ENCODE measurements at regions not wholly inside any gene's neighbourhood (a gene's known extent, or its start where the extent isn't known, plus 50 kb on each side); places are given as distances from the start of the nearest gene placed in this dataset.

GRCh38 chr6:156725712-156726111, 51.5 kb upstream of the ARID1B start:
- DNase-seq (ENCODE audit: low read depth, low spot score): no peak
- no peak overlapping the region for H3K4me3 ChIP-seq (ENCODE audit: low read length)

DNA sequence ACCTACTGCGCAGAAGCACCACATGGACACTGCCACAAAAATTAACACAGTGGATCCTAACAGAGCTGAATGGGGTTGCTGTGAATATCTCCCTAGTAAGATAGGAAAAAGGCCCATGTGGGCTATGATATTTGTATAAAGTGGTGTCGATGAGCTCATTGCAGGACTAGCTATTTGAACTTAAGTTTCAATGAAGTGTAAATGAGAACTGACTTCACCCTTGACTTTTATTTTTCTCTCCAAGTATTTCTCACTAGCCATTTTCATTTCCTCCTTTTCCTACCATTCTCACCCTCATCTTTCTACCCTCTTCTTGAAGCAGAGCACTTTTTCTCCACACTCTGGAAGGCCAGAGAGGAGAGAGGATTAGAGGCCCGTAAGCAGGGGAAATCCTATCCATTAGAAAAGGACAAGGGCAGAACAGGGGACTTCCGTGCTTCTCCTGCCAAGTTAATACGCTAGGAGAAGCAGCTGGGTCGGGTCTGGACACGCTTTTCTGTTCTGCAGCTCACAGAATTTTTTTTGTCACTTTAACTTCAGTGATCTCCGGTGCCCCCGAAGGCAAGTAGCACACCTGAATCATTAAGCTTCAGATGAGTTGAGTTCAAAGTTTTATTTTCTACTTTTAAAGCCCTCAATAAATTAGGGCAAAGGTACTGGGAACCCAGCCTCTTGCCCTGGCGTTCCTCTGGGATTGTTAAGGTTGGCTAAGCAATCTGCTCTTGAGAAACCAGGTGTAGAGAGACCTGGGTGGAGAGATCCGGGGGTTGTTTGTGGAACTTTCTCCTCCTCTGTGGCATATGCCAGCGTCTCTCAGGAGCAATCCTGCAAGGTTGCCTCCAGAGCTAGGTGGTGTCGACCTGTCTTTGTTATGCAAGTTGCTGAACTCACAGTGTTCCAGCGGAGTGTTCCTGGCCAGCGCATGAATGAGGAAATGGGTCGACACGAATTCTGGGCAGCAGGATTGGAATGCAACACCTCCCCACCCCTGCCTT, 56.2 kb upstream of the ARID1B start:
- H3K4me3 ChIP-seq (ENCODE audit: low read length): no peak overlapping the region
- no peak for DNase-seq (ENCODE audit: low read depth, low spot score)

- no peak for DNase-seq (ENCODE audit: low read depth, low spot score)
- no peak overlapping the region for H3K4me3 ChIP-seq (ENCODE audit: low read length)
Observed at GRCh38 chr6:156719720-156720563, 57.2 kb upstream of the ARID1B start.

DNA sequence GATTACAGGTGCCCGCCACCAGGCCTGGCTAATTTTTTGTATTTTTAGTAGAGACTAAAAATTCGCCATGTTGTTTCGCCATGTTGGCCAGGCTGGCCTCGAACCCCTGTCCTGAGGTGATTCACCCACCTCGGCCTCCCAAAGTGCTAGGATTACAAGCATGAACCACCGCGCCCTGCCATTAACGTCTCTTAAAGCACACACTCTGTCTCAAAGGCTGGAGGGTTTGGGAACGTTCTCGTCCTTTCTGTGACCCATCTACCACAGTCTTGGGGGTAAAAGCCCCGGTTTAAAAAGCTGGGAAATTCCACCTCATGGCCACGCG, 57.8 kb upstream of the ARID1B start:
- no peak for DNase-seq (ENCODE audit: low read depth, low spot score)
- H3K4me3 ChIP-seq (ENCODE audit: low read length): no peak overlapping the region

- no peak for DNase-seq (ENCODE audit: low read depth, low spot score)
- H3K4me3 ChIP-seq (ENCODE audit: low read length): no peak overlapping the region
Observed at GRCh38 chr6:156718647-156719394, 58.4 kb upstream of the ARID1B start.

DNA sequence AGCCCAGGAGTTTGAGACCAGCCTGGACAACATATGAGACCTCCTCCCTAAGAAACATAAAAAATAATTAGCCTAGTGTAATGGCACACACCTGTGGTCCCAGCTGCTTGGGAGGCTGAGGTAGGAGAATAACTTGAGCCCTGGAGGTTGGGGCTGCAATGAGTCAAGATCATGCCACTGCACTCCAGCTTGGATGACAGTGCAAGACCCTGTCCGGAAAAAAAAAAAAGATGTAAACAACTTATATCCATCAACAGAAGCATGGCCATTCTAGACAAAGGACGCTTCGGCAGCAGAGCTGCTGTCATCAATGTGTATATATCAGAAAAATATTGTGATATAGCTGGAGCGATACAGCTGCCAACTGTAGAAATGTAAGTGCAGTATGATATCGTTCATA, 59.6 kb upstream of the ARID1B start:
- DNase-seq (ENCODE audit: low read depth, low spot score): no peak
- no peak overlapping the region for H3K4me3 ChIP-seq (ENCODE audit: low read length)

- DNase-seq (ENCODE audit: low read depth, low spot score): no peak
- H3K4me3 ChIP-seq (ENCODE audit: low read length): no peak overlapping the region
Observed at GRCh38 chr6:156715839-156716238, 61.3 kb upstream of the ARID1B start.

GRCh38 chr6:156713548-156713947, 63.6 kb upstream of the ARID1B start:
- DNase-seq (ENCODE audit: low read depth, low spot score): no peak
- H3K4me3 ChIP-seq (ENCODE audit: low read length): no peak overlapping the region

DNA sequence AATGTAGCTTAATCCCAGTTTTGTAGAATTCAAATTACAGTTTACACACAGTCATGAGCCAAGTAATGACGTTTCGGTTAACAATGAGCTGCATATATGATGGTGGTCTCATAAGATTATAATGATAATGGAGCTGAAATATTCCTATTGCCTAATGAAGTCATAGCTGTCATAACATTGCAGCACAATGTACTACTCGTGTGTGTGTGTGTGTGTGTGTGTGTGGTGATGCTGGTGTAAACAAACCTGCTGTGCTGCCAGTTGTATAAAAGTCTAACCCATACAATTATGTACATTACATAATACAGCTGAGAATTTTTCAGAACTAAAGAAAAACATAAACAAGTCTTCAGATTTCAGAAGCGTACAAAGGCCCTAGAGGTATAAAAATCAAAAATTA, 66.7 kb upstream of the ARID1B start:
- DNase-seq (ENCODE audit: low read depth, low spot score): no peak
- no peak overlapping the region for H3K4me3 ChIP-seq (ENCODE audit: low read length)

DNA sequence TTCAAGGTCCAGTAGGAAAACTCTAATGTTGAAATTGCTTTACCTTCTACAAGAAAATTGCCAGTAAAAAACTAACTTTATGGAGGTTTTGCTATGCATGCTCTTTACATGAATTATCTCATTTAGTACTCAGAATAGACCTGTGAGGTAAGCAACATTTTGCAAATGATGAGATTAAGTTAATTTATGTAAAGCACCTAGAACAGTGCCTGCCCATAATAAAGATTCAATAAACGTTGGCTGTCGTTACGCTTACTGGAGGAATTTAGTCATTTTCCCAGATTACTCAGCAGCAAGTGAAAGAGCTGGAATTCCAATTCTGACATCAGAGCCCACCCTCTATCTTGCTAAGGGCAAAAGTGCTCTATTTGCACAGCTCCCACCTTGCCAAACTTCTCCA, 69.4 kb upstream of the ARID1B start:
- no peak overlapping the region for H3K4me3 ChIP-seq (ENCODE audit: low read length)
- no peak for DNase-seq (ENCODE audit: low read depth, low spot score)

- H3K4me3 ChIP-seq (ENCODE audit: low read length): no peak overlapping the region
- DNase-seq (ENCODE audit: low read depth, low spot score): no peak
Observed at GRCh38 chr6:156703719-156704118, 73.5 kb upstream of the ARID1B start.

GRCh38 chr6:156701966-156702365, 75.2 kb upstream of the ARID1B start:
- H3K4me3 ChIP-seq (ENCODE audit: low read length): no peak overlapping the region
- DNase-seq (ENCODE audit: low read depth, low spot score): no peak

GRCh38 chr6:156700440-156701057, 76.6 kb upstream of the ARID1B start:
- no peak for DNase-seq (ENCODE audit: low read depth, low spot score)
- H3K4me3 ChIP-seq (ENCODE audit: low read length): no peak overlapping the region

GRCh38 chr6:156699935-156700334, 77.2 kb upstream of the ARID1B start:
- H3K4me3 ChIP-seq (ENCODE audit: low read length): no peak overlapping the region
- no peak for DNase-seq (ENCODE audit: low read depth, low spot score)

GRCh38 chr6:156699017-156699421, 78.2 kb upstream of the ARID1B start:
- no peak for DNase-seq (ENCODE audit: low read depth, low spot score)

GRCh38 chr6:156698239-156699016, 78.8 kb upstream of the ARID1B start:
- DNase-seq (ENCODE audit: low read depth, low spot score): no peak
- no peak overlapping the region for H3K4me3 ChIP-seq (ENCODE audit: low read length)

More at GRCh38 chr6:156699017-156699421, 78.2 kb upstream of the ARID1B start:
- H3K4me3 ChIP-seq (ENCODE audit: low read length): no peak overlapping the region

DNA sequence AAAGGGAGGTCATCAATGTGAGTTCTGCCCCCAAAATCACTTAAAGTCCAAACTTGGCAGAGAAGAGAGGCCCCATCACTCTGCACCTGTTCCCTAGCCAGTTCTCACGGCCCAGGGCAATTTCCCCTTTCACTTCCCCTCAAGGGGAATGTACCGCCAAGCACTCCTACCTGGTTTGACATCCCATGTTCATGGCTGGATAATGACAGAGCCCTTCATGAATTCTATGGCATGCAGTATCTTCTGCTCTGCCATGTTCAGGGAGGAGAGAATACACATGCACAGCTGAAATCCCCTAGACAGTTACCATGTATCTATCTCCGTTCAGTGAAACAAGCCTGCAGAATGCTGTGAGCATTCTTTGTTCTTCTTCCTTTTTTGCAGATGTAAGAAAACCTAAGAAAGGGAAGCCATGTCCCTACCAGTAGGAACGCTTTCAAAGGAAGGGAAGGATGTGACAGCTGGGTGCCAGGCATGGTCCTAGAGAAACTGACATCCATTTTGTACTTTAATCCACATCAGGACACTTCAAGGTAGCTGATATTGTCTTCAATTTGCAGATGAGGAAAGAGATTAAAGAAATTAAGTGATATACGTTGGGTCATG, 79.8 kb upstream of the ARID1B start:
- no peak for DNase-seq (ENCODE audit: low read depth, low spot score)
- no peak overlapping the region for H3K4me3 ChIP-seq (ENCODE audit: low read length)

- H3K4me3 ChIP-seq (ENCODE audit: low read length): no peak overlapping the region
- DNase-seq (ENCODE audit: low read depth, low spot score): no peak
Observed at GRCh38 chr6:156695742-156696141, 81.4 kb upstream of the ARID1B start.

All from Jurkat, Clone E6-1 (cell line).